ENCODE measurements at regions not wholly inside any gene's neighbourhood (a gene's known extent, or its start where the extent isn't known, plus 50 kb on each side); places are given as distances from the start of the nearest gene placed in this dataset.

- Histone ChIP-seq H4K20me1 (ENCODE audit: insufficient read depth, low read length) (no peaks in the 10 kb centered on the region), H3K4me1 (ENCODE audit: low read length) (no peaks in the 10 kb centered on the region), H3K79me2 (ENCODE audit: low read length) (no peaks in the 10 kb centered on the region), H3K27ac (ENCODE audit: low read length) (no peak overlapping the region), H3K4me2 (ENCODE audit: low read length) (no peak overlapping the region), H2AFZ (ENCODE audit: low read depth, low read length) (no peak overlapping the region), H3K9me3 (ENCODE audit: insufficient read depth, low read length) (no peaks in the 10 kb centered on the region; the same call in 1 of the 2 replicates), H3K9ac (ENCODE audit: low read length) (no peak overlapping the region), H3K27me3 (ENCODE audit: low read depth, low read length) (peaks cover 46% of the 10 kb centered on the region), H3K4me3 (ENCODE audit: low read length) (no peak overlapping the region), H3K36me3 (replicated peaks; ENCODE audit: low read depth, low read length) (no peaks in the 10 kb centered on the region)
- TF ChIP-seq EZH2phosphoT487 (IDR thresholded peaks at IDR 0.05; ENCODE audit: low read depth) (no peak), CTCF (IDR thresholded peaks at IDR 0.05; ENCODE audit: low read depth, low read length) (no peak)
Measured at GRCh38 chr11:119865661-119866156, 136.7 kb upstream of the NECTIN1 start.

GRCh38 chr11:119864836-119865235 is 135.8 kb upstream of the NECTIN1 start:
- Histone ChIP-seq H3K4me2 (ENCODE audit: low read length) (no peak overlapping the region), H3K9ac (ENCODE audit: low read length) (no peak overlapping the region), H3K4me1 (ENCODE audit: low read length) (no peaks in the 10 kb centered on the region), H3K27me3 (ENCODE audit: low read depth, low read length) (peaks cover 42% of the 10 kb centered on the region), H2AFZ (ENCODE audit: low read depth, low read length) (no peak overlapping the region), H3K27ac (ENCODE audit: low read length) (no peak overlapping the region), H3K9me3 (ENCODE audit: insufficient read depth, low read length) (no peaks in the 10 kb centered on the region; the same call in 1 of the 2 replicates), H3K79me2 (ENCODE audit: low read length) (no peaks in the 10 kb centered on the region), H3K36me3 (replicated peaks; ENCODE audit: low read depth, low read length) (no peaks in the 10 kb centered on the region), H3K4me3 (ENCODE audit: low read length) (no peak overlapping the region), H4K20me1 (ENCODE audit: insufficient read depth, low read length) (no peaks in the 10 kb centered on the region)
- TF ChIP-seq EZH2phosphoT487 (IDR thresholded peaks at IDR 0.05; ENCODE audit: low read depth) = no peak
- no peak for TF ChIP-seq CTCF (IDR thresholded peaks at IDR 0.05; ENCODE audit: low read depth, low read length)

GRCh38 chr11:119863851-119864601 is 135.0 kb upstream of the NECTIN1 start:
- no peak overlapping the region for H3K4me3 ChIP-seq (ENCODE audit: low read length)
- H3K27ac ChIP-seq (ENCODE audit: low read length) = no peak overlapping the region
- H3K27me3 ChIP-seq (ENCODE audit: low read depth, low read length) = peaks cover 44% of the 10 kb centered on the region

More at GRCh38 chr11:119863851-119864601, 135.0 kb upstream of the NECTIN1 start:
- Histone ChIP-seq H3K79me2 (ENCODE audit: low read length) (no peaks in the 10 kb centered on the region), H2AFZ (ENCODE audit: low read depth, low read length) (no peak overlapping the region), H3K9me3 (ENCODE audit: insufficient read depth, low read length) (no peaks in the 10 kb centered on the region; the same call in 1 of the 2 replicates), H3K36me3 (replicated peaks; ENCODE audit: low read depth, low read length) (no peaks in the 10 kb centered on the region), H3K4me2 (ENCODE audit: low read length) (no peak overlapping the region), H3K9ac (ENCODE audit: low read length) (no peak overlapping the region), H3K4me1 (ENCODE audit: low read length) (no peaks in the 10 kb centered on the region), H4K20me1 (ENCODE audit: insufficient read depth, low read length) (no peaks in the 10 kb centered on the region)
- no peak for TF ChIP-seq EZH2phosphoT487 (IDR thresholded peaks at IDR 0.05; ENCODE audit: low read depth)
- no peak for TF ChIP-seq CTCF (IDR thresholded peaks at IDR 0.05; ENCODE audit: low read depth, low read length)
